ENCODE measurements at regions not wholly inside any gene's neighbourhood (a gene's known extent, or its start where the extent isn't known, plus 50 kb on each side); places are given as distances from the start of the nearest gene placed in this dataset.

DNA sequence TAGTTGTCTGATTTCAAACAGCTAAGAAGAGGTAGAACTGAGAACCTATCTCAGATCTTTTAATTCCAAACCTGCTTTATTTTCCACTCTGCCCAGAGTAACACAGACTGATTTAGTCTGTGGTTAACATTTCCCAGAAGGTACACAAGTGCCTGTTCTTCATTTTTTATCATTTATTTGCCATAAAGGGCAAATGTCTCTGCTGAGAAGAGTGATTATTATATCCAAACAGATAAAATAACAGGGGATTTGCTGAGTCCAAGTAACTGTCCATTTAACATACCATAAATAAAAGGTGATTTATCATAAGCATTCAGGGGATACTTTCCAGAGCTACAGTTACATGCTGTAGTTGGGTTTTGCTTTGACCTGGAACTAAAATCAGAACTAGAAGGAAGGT is 617.7 kb downstream of the MBD2 start:
- H3K9ac ChIP-seq (ENCODE audit: insufficient read depth in 1 of 2, low read depth in 2 of 2, low read length in 2 of 2), result no peak overlapping the region
- POLR2A ChIA-PET, result no interaction called here
- FAIRE-seq, result no peak

More for the DNA sequence above, 617.7 kb downstream of the MBD2 start:
- Histone ChIP-seq H3K9me1 (ENCODE audit: control insufficient read depth, insufficient read depth, low read length) (no peaks in the 10 kb centered on the region), H2AFZ (ENCODE audit: low read depth, low read length) (no peak overlapping the region), H3K79me2 (ENCODE audit: control insufficient read depth, insufficient read depth, low read length) (no peaks in the 10 kb centered on the region), H4K20me1 (replicated peaks; ENCODE audit: control insufficient read depth, insufficient read depth, low read length) (no peaks in the 10 kb centered on the region), H3K4me2 (ENCODE audit: insufficient read depth, low read length) (no peak overlapping the region), H3K27me3 (ENCODE audit: control insufficient read depth in 2 of 2, insufficient read depth in 2 of 2, low read length in 2 of 2) (no peaks in the 10 kb centered on the region), H3K9me3 (replicated peaks; ENCODE audit: control insufficient read depth, insufficient read depth, low read depth, low read length) (no peaks in the 10 kb centered on the region; the same call in 1 of the 2 replicates), H3K27ac (ENCODE audit: extremely low read depth, low read depth, low read length) (no peak overlapping the region), H3K4me3 (no peak overlapping the region), H3K4me1 (replicated peaks in 1 of 2; ENCODE audit: control insufficient read depth in 2 of 2, insufficient read depth in 2 of 2, low read length in 2 of 2) (no peaks in the 10 kb centered on the region), H3K36me3 (ENCODE audit: control insufficient read depth, insufficient read depth, low read length) (no peaks in the 10 kb centered on the region)
- CTCF ChIA-PET (ENCODE audit: low intra/inter-chr PET ratio), result no interaction called here
- DNase-seq (ENCODE audit: extremely low read depth in 1 of 4, low spot score in 3 of 4) (no peak), ATAC-seq (no peak)
- in situ Hi-C loops (cut with MboI), result no loop called here
- intact Hi-C loops (cut with micrococcal nuclease), result no loop called here
- no peak for TF ChIP-seq CC2D1A (IDR thresholded peaks at IDR 0.05)
- TF ChIP-seq, protein P1, sequence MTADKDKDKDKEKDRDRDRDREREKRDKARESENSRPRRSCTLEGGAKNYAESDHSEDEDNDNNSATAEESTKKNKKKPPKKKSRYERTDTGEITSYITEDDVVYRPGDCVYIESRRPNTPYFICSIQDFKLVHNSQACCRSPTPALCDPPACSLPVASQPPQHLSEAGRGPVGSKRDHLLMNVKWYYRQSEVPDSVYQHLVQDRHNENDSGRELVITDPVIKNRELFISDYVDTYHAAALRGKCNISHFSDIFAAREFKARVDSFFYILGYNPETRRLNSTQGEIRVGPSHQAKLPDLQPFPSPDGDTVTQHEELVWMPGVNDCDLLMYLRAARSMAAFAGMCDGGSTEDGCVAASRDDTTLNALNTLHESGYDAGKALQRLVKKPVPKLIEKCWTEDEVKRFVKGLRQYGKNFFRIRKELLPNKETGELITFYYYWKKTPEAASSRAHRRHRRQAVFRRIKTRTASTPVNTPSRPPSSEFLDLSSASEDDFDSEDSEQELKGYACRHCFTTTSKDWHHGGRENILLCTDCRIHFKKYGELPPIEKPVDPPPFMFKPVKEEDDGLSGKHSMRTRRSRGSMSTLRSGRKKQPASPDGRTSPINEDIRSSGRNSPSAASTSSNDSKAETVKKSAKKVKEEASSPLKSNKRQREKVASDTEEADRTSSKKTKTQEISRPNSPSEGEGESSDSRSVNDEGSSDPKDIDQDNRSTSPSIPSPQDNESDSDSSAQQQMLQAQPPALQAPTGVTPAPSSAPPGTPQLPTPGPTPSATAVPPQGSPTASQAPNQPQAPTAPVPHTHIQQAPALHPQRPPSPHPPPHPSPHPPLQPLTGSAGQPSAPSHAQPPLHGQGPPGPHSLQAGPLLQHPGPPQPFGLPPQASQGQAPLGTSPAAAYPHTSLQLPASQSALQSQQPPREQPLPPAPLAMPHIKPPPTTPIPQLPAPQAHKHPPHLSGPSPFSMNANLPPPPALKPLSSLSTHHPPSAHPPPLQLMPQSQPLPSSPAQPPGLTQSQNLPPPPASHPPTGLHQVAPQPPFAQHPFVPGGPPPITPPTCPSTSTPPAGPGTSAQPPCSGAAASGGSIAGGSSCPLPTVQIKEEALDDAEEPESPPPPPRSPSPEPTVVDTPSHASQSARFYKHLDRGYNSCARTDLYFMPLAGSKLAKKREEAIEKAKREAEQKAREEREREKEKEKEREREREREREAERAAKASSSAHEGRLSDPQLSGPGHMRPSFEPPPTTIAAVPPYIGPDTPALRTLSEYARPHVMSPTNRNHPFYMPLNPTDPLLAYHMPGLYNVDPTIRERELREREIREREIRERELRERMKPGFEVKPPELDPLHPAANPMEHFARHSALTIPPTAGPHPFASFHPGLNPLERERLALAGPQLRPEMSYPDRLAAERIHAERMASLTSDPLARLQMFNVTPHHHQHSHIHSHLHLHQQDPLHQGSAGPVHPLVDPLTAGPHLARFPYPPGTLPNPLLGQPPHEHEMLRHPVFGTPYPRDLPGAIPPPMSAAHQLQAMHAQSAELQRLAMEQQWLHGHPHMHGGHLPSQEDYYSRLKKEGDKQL (CRISPR knock-in tag; IDR thresholded peaks at IDR 0.05; ENCODE audit: borderline replicate concordance), result no peak
- no peak for TF ChIP-seq ZNF311 (CRISPR knock-in tag; IDR thresholded peaks at IDR 0.05)
- TF ChIP-seq, protein P2, sequence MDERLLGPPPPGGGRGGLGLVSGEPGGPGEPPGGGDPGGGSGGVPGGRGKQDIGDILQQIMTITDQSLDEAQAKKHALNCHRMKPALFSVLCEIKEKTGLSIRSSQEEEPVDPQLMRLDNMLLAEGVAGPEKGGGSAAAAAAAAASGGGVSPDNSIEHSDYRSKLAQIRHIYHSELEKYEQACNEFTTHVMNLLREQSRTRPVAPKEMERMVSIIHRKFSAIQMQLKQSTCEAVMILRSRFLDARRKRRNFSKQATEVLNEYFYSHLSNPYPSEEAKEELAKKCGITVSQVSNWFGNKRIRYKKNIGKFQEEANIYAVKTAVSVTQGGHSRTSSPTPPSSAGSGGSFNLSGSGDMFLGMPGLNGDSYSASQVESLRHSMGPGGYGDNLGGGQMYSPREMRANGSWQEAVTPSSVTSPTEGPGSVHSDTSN (CRISPR knock-in tag; IDR thresholded peaks at IDR 0.05; ENCODE audit: low read depth), result no peak
- TF ChIP-seq, protein P2 (tag; conservative IDR thresholded peaks at IDR 0.05; ENCODE audit: low read depth), result no peak
- no peak for TF ChIP-seq KDM4B (IDR thresholded peaks at IDR 0.05; ENCODE audit: borderline replicate concordance in 2 of 2, low read depth in 1 of 2)
- no peak for TF ChIP-seq ZNF146 (CRISPR knock-in tag; IDR thresholded peaks at IDR 0.05; ENCODE audit: unreplicated experiment)
- no peak for TF ChIP-seq ZNF408 (CRISPR knock-in tag; IDR thresholded peaks at IDR 0.05; ENCODE audit: low read depth)
- TF ChIP-seq HDAC1 (IDR thresholded peaks at IDR 0.05), result no peak
- no peak for TF ChIP-seq ERF (CRISPR knock-in tag; IDR thresholded peaks at IDR 0.05)
- no TSS peak for BruUV-seq (replicated peaks)

Data from K562 (cell line).